Peyer's patch (tissue), 4 donors: ENCODE measurements at regions not wholly inside any gene's neighbourhood (a gene's known extent, or its start where the extent isn't known, plus 50 kb on each side); places are given as distances from the start of the nearest gene placed in this dataset.

Experiments
- DNase-seq, 3 donors: peaks; one replicate each; pipeline ENCODE4 v3.0.0-alpha.2; 2017 to 2019
- H3K27ac ChIP-seq, 4 donors: fragments of 200-600 bp; sonication (generic); one replicate each; pipeline ENCODE4 v1.5.1; 2016 to 2019
- H3K27me3 ChIP-seq, 2 donors: fragments of 200-600 bp; sonication (generic); one replicate each; pipeline ENCODE4 v1.5.1; 2019
- H3K36me3 ChIP-seq, 3 donors: fragments of 200-600 bp; sonication (generic); one replicate each; pipeline ENCODE4 v1.5.1; 2016 to 2019
- H3K4me1 ChIP-seq, 4 donors: fragments of 200-600 bp; sonication (generic); one replicate each; pipeline ENCODE4 v1.5.1; 2016 to 2019
- H3K4me3 ChIP-seq, 4 donors: fragments of 200-600 bp; sonication (generic); 1 replicate in 3 of 4; 2 replicates in 1 of 4; pipeline ENCODE4 v1.5.1; 2016 to 2019; ENCODE audit warnings: mild to moderate bottlenecking in 1 of 4
- H3K9me3 ChIP-seq, 4 donors: fragments of 200-600 bp; sonication (generic); one replicate each; pipeline ENCODE4 v1.5.1; 2016 to 2019; ENCODE audit warnings: mild to moderate bottlenecking in 1 of 4
- POLR2A ChIP-seq, 2 donors: fragments of 450-650 bp; IDR thresholded peaks; one replicate each; pipeline ENCODE4 v1.5.1; 2017; ENCODE audit warnings: antibody characterized with exemption in 2 of 2, mild to moderate bottlenecking in 2 of 2, moderate library complexity in 2 of 2
- TF ChIP-seq, protein P1 (sequence below), 6 experiments: fragments of 450-650 bp in 4 of 6; fragments of 200-600 bp in 2 of 6; sonication (generic) in 1 of 6; IDR thresholded peaks; one replicate each; pipeline ENCODE4 v1.5.1; 2017 to 2019; ENCODE audit warnings: antibody characterized with exemption in 6 of 6, mild to moderate bottlenecking in 3 of 6, moderate library complexity in 1 of 6

DNA sequence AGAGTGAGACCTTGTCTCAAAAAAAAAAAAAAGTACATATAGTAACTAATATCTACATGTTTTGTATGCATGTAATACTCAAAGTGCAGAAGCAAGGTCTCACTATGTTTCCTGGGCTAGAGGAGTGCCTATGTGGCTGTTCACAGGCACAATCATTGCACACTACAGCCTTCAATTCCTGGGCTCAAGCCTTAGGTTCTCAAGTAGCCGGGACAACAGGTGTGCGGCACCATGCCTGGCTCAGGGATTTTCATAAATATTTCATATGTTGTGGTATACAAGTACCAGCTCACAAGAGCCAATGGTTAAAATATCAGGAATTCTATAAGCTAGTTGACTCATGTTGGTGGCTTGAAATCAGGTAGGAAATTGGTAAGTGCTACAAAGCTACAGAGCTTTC is 94.8 kb downstream of the LARP7 start:
- Histone ChIP-seq H3K36me3 (no peaks in the 10 kb centered on the region), H3K27me3 (no peaks in the 10 kb centered on the region), H3K4me1 (no peaks in the 10 kb centered on the region), H3K4me3 (no peak overlapping the region), H3K27ac (no peak overlapping the region), H3K9me3 (no peaks in the 10 kb centered on the region)
- no peak for DNase-seq
- no peak for TF ChIP-seq POLR2A (IDR thresholded peaks at IDR 0.05)
- TF ChIP-seq, protein P1, sequence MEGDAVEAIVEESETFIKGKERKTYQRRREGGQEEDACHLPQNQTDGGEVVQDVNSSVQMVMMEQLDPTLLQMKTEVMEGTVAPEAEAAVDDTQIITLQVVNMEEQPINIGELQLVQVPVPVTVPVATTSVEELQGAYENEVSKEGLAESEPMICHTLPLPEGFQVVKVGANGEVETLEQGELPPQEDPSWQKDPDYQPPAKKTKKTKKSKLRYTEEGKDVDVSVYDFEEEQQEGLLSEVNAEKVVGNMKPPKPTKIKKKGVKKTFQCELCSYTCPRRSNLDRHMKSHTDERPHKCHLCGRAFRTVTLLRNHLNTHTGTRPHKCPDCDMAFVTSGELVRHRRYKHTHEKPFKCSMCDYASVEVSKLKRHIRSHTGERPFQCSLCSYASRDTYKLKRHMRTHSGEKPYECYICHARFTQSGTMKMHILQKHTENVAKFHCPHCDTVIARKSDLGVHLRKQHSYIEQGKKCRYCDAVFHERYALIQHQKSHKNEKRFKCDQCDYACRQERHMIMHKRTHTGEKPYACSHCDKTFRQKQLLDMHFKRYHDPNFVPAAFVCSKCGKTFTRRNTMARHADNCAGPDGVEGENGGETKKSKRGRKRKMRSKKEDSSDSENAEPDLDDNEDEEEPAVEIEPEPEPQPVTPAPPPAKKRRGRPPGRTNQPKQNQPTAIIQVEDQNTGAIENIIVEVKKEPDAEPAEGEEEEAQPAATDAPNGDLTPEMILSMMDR (IDR thresholded peaks at IDR 0.05): no peak

DNA sequence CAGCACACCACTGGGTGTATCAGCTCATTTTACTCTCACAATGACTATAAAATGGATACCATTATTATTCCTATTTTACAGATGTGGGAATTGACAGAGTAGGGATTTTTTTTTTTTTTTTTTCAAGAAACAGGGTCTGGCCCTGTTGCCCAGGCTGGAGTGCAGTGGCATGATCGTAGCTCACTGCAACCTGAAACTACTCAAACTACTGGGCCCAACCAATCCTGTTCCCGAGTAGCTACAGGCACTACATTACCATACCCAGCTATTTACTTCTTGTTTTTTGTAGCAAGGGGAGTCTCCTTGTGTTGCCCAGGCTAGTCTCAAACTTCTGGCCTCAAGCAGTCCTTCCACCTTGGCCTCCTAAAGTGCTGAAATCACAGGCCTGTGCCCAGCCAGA is 95.2 kb downstream of the LARP7 start:
- no peaks in the 10 kb centered on the region for H3K4me1 ChIP-seq
- no peaks in the 10 kb centered on the region for H3K9me3 ChIP-seq
- TF ChIP-seq, protein P1 (IDR thresholded peaks at IDR 0.05): no peak
- no peak for TF ChIP-seq POLR2A (IDR thresholded peaks at IDR 0.05)
- DNase-seq: no peak
- H3K4me3 ChIP-seq: no peak overlapping the region
- H3K27me3 ChIP-seq: no peaks in the 10 kb centered on the region
- H3K27ac ChIP-seq: no peak overlapping the region
- H3K36me3 ChIP-seq: no peaks in the 10 kb centered on the region

DNA sequence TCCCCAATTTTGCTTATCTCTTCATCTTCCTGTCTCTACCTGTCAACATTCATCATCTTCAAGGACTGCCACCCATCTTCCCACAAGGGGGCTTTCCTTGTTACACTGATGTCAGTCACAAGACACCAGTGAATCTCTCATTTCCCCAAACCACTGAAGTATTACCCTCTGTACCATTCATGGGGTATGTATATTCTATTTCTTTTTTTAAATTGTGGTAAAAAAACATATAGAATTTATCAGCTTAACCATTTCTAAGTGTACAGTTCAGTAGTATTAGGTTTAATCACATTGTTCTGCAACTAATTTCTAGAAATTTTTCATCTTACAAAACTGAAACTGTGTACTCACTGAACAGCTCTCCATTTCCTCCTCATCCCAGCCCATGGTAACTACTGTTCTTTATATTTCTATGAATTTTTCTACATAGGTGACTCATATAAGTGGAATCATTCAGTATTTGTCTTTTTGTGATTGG is 98.6 kb downstream of the LARP7 start:
- no peak for DNase-seq
- TF ChIP-seq, protein P1 (IDR thresholded peaks at IDR 0.05): no peak
- TF ChIP-seq POLR2A (IDR thresholded peaks at IDR 0.05): no peak
- no peaks in the 10 kb centered on the region for H3K27me3 ChIP-seq
- no peaks in the 10 kb centered on the region for H3K4me1 ChIP-seq
- no peak overlapping the region for H3K27ac ChIP-seq
- no peak overlapping the region for H3K4me3 ChIP-seq
- no peaks in the 10 kb centered on the region for H3K9me3 ChIP-seq
- H3K36me3 ChIP-seq: no peaks in the 10 kb centered on the region

DNA sequence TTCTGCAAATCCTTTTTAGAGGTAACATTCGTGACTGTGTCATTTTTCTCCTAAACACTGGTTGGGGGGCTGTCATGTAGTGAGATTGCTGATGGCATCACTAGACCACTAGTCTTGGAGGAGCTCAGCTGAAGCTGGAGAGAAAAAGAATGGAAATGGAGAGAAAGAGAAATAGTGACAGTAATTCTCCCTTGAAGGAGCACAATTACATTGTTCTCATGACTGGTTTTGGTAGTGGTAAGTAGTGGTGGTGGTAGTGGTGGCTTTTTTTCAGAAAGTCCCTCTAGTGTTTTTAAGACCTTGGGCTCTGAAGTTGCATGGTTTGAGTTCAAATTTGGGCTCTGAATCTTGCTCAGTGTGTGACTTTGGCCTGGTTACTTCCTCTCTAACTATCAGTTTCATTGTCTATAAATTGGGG is 99.8 kb downstream of the LARP7 start:
- H3K36me3 ChIP-seq: no peaks in the 10 kb centered on the region
- no peak overlapping the region for H3K27ac ChIP-seq
- no peak for TF ChIP-seq POLR2A (IDR thresholded peaks at IDR 0.05)
- DNase-seq: no peak
- H3K4me3 ChIP-seq: no peak overlapping the region
- no peaks in the 10 kb centered on the region for H3K27me3 ChIP-seq
- H3K9me3 ChIP-seq: no peaks in the 10 kb centered on the region
- H3K4me1 ChIP-seq: no peaks in the 10 kb centered on the region

DNA sequence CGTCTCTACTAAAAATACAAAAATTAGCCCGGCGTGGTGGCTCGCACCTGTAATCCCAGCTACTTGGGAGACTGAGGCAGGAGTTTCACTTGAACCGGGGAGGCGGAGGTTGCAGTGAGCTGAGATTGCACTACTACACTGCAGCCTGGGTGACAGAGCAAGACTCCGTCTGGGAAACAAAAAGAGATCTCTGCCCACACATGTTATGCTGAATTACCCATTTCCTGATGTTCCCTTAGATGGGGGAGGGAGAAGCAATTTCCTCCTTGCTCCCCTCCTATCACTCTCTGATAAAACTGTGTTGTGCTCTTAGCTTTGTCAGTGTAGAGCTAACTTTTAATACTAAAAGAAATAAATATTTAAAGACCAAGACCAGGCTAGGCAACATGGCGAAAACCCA is 102.5 kb downstream of the LARP7 start:
- no peak overlapping the region for H3K27ac ChIP-seq
- no peak for DNase-seq
- no peaks in the 10 kb centered on the region for H3K4me1 ChIP-seq
- TF ChIP-seq POLR2A (IDR thresholded peaks at IDR 0.05): no peak
- TF ChIP-seq, protein P1 (IDR thresholded peaks at IDR 0.05): no peak
- no peak overlapping the region for H3K4me3 ChIP-seq
- H3K36me3 ChIP-seq: no peaks in the 10 kb centered on the region
- no peaks in the 10 kb centered on the region for H3K9me3 ChIP-seq
- H3K27me3 ChIP-seq: no peaks in the 10 kb centered on the region

DNA sequence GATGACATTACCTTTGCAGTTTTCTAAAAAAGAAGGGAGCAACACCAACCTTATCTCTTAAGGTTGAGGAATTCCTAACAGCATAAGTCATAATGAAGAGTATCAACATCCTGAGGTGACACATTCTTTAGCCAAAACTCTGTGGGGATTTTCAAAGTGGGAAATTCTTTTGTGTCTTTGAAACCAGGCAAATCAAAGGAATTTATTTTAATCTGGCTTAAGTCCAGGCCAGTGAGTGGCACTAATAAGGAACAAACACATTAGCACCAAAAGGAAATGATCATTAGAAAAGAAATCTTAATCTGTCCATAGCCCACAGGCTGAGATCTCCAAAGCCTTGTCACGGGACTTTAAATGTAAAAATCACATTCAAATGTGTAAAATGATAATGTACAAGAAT is 110.1 kb downstream of the LARP7 start:
- Histone ChIP-seq H3K9me3 (no peaks in the 10 kb centered on the region), H3K27ac (no peak overlapping the region), H3K36me3 (no peaks in the 10 kb centered on the region), H3K27me3 (no peaks in the 10 kb centered on the region), H3K4me3 (no peak overlapping the region), H3K4me1 (no peaks in the 10 kb centered on the region)
- TF ChIP-seq, protein P1 (IDR thresholded peaks at IDR 0.05): no peak
- TF ChIP-seq POLR2A (IDR thresholded peaks at IDR 0.05): no peak
- DNase-seq: no peak
